Neural progenitor cell (in vitro differentiated cells): ENCODE measurements at regions not wholly inside any gene's neighbourhood (a gene's known extent, or its start where the extent isn't known, plus 50 kb on each side); places are given as distances from the start of the nearest gene placed in this dataset.

Experiments
- DNase-seq: peaks from one replicate; pipeline ENCODE4 v3.0.0-alpha.2; 2016; ENCODE audit warnings: low spot score
- H2AFZ ChIP-seq: fragments of 200-600 bp; sonication (generic); replicated peaks from 2 replicates; pipeline ENCODE4 v1.6.1; 2016; ENCODE audit warnings: antibody characterized with exemption
- H3F3A ChIP-seq: fragments of 200-600 bp; sonication (generic); 2 replicates; pipeline ENCODE4 v1.6.1; 2016; ENCODE audit warnings: antibody characterized with exemption, low read depth
- H3K27ac ChIP-seq: fragments of 200-600 bp; sonication (generic); 2 replicates; pipeline ENCODE4 v1.5.1; 2016; ENCODE audit warnings: mild to moderate bottlenecking
- H3K27me3 ChIP-seq: fragments of 200-600 bp; sonication (generic); 2 replicates; pipeline ENCODE4 v1.6.1; 2016; ENCODE audit warnings: mild to moderate bottlenecking, moderate library complexity
- H3K36me3 ChIP-seq: fragments of 200-600 bp; sonication (generic); 2 replicates; pipeline ENCODE4 v1.5.1; 2016
- H3K4me1 ChIP-seq: fragments of 200-600 bp; sonication (generic); 2 replicates; pipeline ENCODE4 v1.6.1; 2016; ENCODE audit warnings: mixed run types
- H3K4me2 ChIP-seq: fragments of 200-600 bp; sonication (generic); 2 replicates; pipeline ENCODE4 v1.6.1; 2016
- H3K4me3 ChIP-seq: fragments of 200-600 bp; sonication (generic); 2 replicates; pipeline ENCODE4 v1.5.1; 2016
- H3K79me2 ChIP-seq: fragments of 200-600 bp; sonication (generic); 2 replicates; pipeline ENCODE4 v1.6.1; 2016; ENCODE audit warnings: low read depth
- H3K9ac ChIP-seq: fragments of 200-600 bp; sonication (generic); 2 replicates; pipeline ENCODE4 v1.6.1; 2016
- H3K9me3 ChIP-seq: fragments of 200-600 bp; sonication (generic); 2 replicates; pipeline ENCODE4 v1.5.1; 2016; ENCODE audit warnings: low read depth
- H4K20me1 ChIP-seq: fragments of 200-600 bp; sonication (generic); 2 replicates; pipeline ENCODE4 v1.6.1; 2016; ENCODE audit warnings: low read depth
- H3K27ac Mint-ChIP-seq: 3 replicates; pipeline ENCODE4 v1.8.0; 2021; ENCODE audit warnings: mixed read lengths
- H3K27me3 Mint-ChIP-seq: 2 replicates; pipeline ENCODE4 v1.8.0; 2022; ENCODE audit warnings: low read depth, mild to moderate bottlenecking, inconsistent platforms, moderate library complexity, mixed read lengths; ENCODE audit not compliant: insufficient read depth
- H3K36me3 Mint-ChIP-seq: 3 replicates; pipeline ENCODE4 v1.8.0; 2021; ENCODE audit warnings: mixed read lengths
- H3K4me1 Mint-ChIP-seq: 3 replicates; pipeline ENCODE4 v1.8.0; 2021; ENCODE audit warnings: mixed read lengths
- H3K4me3 Mint-ChIP-seq: 3 replicates; pipeline ENCODE4 v1.8.0; 2021; ENCODE audit warnings: mild to moderate bottlenecking, moderate library complexity, mixed read lengths
- H3K9me3 Mint-ChIP-seq: 3 replicates; pipeline ENCODE4 v1.8.0; 2020; ENCODE audit warnings: mixed read lengths
- CTCF ChIP-seq: fragments of 200-600 bp; sonication (generic); IDR thresholded peaks from 2 replicates; pipeline ENCODE4 v1.5.1; 2017; ENCODE audit warnings: antibody characterized with exemption, mild to moderate bottlenecking
- EZH2 ChIP-seq: fragments of 200-600 bp; sonication (generic); IDR thresholded peaks from 2 replicates; pipeline ENCODE4 v1.6.1; 2017; ENCODE audit warnings: antibody characterized with exemption, mild to moderate bottlenecking, moderate library complexity
- EZH2phosphoT487 ChIP-seq: fragments of 200-600 bp; sonication (generic); IDR thresholded peaks from 2 replicates; pipeline ENCODE4 v1.6.1; 2017; ENCODE audit warnings: antibody characterized with exemption

GRCh38 chr14:71395151-71395604 is 487.9 kb downstream of the PCNX1 start:
- H3K4me1 Mint-ChIP-seq = peaks cover 1% of the 10 kb centered on the region
- Histone ChIP-seq H4K20me1 (no peaks in the 10 kb centered on the region), H3K4me2 (no peak overlapping the region), H3K9ac (no peak overlapping the region), H3K4me3 (no peak overlapping the region), H2AFZ (no peak overlapping the region), H3K36me3 (no peaks in the 10 kb centered on the region), H3K27ac (no peak overlapping the region), H3K9me3 (no peaks in the 10 kb centered on the region), H3K79me2 (peaks cover 41% of the 10 kb centered on the region), H3F3A (no peaks in the 10 kb centered on the region), H3K27me3 (no peaks in the 10 kb centered on the region), H3K4me1 (no peaks in the 10 kb centered on the region)
- H3K9me3 Mint-ChIP-seq = no peaks in the 10 kb centered on the region
- H3K27ac Mint-ChIP-seq = no peak overlapping the region
- peaks cover 6% of the 10 kb centered on the region for H3K36me3 Mint-ChIP-seq
- no peak for DNase-seq
- TF ChIP-seq EZH2phosphoT487 (no peak), EZH2 (no peak), CTCF (no peak)
- no peak overlapping the region for H3K4me3 Mint-ChIP-seq
- H3K27me3 Mint-ChIP-seq = no peaks in the 10 kb centered on the region

GRCh38 chr14:71395636-71396035 is 488.4 kb downstream of the PCNX1 start:
- Mint-ChIP-seq H3K36me3 (peaks cover 4% of the 10 kb centered on the region), H3K27ac (no peak overlapping the region), H3K4me1 (peaks cover 4% of the 10 kb centered on the region), H3K9me3 (no peaks in the 10 kb centered on the region), H3K4me3 (no peak overlapping the region), H3K27me3 (no peaks in the 10 kb centered on the region)
- TF ChIP-seq CTCF (no peak), EZH2phosphoT487 (no peak), EZH2 (no peak)
- no peaks in the 10 kb centered on the region for H3K9me3 ChIP-seq
- no peak overlapping the region for H3K4me3 ChIP-seq
- no peaks in the 10 kb centered on the region for H3K27me3 ChIP-seq
- H3K27ac ChIP-seq = no peak overlapping the region
- peaks cover 43% of the 10 kb centered on the region for H3K79me2 ChIP-seq
- no peaks in the 10 kb centered on the region for H3K36me3 ChIP-seq
- no peak overlapping the region for H3K9ac ChIP-seq
- H2AFZ ChIP-seq = no peak overlapping the region
- H3K4me1 ChIP-seq = peaks cover 1% of the 10 kb centered on the region
- no peak for DNase-seq
- no peaks in the 10 kb centered on the region for H4K20me1 ChIP-seq
- no peaks in the 10 kb centered on the region for H3F3A ChIP-seq
- H3K4me2 ChIP-seq = no peak overlapping the region

- H3K27ac ChIP-seq = no peak overlapping the region
- H3K4me3 ChIP-seq = no peak overlapping the region
- no peak for TF ChIP-seq EZH2
- TF ChIP-seq EZH2phosphoT487 = no peak
- TF ChIP-seq CTCF = no peak
- peaks cover 7% of the 10 kb centered on the region for H3K4me1 Mint-ChIP-seq
- no peaks in the 10 kb centered on the region for H3K27me3 Mint-ChIP-seq
- no peak overlapping the region for H2AFZ ChIP-seq
- H3K9ac ChIP-seq = no peak overlapping the region
- peaks cover 48% of the 10 kb centered on the region for H3K79me2 ChIP-seq
- H3K4me1 ChIP-seq = peaks cover 6% of the 10 kb centered on the region
- H3K27ac Mint-ChIP-seq = no peak overlapping the region
- H3K4me3 Mint-ChIP-seq = no peak overlapping the region
- no peaks in the 10 kb centered on the region for H4K20me1 ChIP-seq
- no peaks in the 10 kb centered on the region for H3K9me3 ChIP-seq
- no peaks in the 10 kb centered on the region for H3K9me3 Mint-ChIP-seq
- H3F3A ChIP-seq = no peaks in the 10 kb centered on the region
- H3K36me3 Mint-ChIP-seq = peaks cover 4% of the 10 kb centered on the region
- H3K27me3 ChIP-seq = no peaks in the 10 kb centered on the region
- no peak for DNase-seq
- no peaks in the 10 kb centered on the region for H3K36me3 ChIP-seq
- H3K4me2 ChIP-seq = no peak overlapping the region
Observed at GRCh38 chr14:71396050-71396677, 488.9 kb downstream of the PCNX1 start.
